GM18868 (cell line): ENCODE measurements at regions not wholly inside any gene's neighbourhood (a gene's known extent, or its start where the extent isn't known, plus 50 kb on each side); places are given as distances from the start of the nearest gene placed in this dataset.

Experiments used
- ATAC-seq: cut with Tn5 transposase; IDR thresholded peaks from one replicate; pipeline ENCODE4 v1.9.1; 2021; ENCODE audit warnings: mild to moderate bottlenecking, moderate library complexity; ENCODE audit not compliant: unreplicated experiment

DNA sequence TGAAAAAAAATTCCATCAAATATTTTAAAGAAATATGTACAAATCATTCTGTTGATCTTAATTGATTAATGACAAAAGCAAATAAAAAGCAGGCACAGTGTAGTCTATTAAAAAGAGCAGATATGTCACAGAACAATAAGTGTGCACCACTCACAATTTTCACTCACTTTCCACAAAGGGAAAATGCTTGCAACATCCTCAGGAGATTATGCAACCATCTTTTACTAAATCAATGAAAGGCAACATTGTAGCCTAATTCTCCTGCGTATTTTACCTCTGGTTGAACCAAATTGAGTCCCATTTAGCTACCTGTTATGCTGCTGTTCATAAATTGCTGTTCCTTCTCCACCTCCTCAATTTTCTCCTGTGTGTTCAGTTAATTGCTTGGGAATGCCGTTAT, 1346.8 kb upstream of the PIK3C3 start:
- no peak for ATAC-seq

DNA sequence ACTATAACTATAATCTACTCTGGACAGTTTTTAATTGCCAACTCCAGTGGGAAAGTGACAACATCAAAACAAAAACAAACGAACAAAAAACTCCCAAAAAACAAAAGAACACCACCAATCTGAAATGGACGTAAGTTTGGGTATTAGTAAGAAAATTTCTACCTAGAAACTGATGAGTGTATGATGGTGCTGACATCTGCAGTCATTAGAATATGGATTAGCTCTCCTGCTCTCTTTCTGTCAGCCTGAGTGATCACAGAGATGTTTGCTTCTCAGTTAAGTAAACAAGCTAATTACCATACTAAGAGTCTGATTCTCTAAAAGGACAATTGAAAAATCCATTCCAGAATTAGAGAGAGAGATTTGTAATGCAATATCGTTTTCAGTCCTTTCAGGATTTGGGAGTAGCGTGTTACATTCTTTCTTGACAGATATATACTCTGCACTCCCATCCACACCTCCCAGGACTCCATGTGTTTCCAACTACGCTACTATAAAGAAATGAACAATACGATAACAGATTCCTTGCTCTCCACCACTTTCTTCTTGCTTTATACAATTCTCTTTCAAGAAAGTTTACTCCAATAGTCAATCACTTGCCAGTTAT, 1347.4 kb upstream of the PIK3C3 start:
- ATAC-seq = no peak

DNA sequence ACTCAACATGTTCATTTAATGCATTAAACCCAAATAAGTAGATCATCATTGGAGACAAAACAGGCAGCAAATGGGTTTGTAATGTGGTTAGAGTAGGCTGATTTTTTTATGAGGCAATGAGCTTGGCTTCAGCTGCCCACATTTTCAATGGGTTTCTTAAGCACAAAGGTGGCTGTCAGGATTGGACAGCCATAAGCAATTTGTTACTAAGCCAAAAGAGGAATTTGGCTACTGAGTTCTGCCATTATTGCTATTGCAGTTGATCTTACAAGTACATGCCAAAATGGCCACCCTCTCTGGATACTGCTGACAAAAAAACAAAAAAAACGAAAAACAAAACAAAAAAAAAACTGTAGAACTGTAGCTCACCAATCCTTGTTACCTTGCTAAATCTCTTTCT, 1348.0 kb upstream of the PIK3C3 start:
- ATAC-seq = no peak

DNA sequence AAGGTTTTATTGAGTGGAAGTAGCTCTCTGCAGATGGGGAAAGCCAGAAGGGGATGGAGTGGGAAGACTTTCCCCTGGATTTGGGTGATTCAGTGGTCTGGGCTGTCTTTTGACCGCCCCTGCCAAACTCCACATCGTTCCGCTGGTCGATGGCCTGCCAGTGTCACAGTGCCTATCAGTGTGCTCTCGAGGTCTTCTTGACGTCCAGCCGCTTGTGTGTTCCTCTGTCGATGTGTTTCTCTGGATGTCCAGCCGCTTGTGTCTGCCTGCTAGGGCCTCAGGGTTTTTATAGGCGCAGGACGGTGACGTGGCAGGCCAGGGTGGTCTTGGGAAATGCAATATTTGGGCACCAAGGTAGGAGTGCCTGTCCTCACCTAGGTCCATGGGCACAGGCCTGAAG, 1371.4 kb upstream of the PIK3C3 start:
- ATAC-seq = no peak

DNA sequence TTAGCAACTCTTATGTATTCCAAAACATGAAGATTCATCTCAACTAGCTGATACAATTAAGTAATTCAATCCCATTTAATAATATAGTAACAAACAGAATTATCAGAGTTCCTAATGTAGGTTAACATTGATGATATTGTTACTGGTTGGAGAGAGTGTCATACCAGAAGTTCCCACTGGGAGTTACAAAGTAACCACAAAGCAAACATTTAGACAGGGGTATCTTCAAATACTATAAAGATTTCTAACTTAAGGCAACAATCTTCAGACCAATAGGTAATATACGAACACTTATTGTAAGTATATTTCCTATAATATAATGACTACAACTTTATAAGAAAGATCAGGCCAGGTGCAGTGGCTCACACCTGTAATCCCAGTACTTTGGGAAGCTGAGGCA, 1372.9 kb upstream of the PIK3C3 start:
- ATAC-seq = no peak

DNA sequence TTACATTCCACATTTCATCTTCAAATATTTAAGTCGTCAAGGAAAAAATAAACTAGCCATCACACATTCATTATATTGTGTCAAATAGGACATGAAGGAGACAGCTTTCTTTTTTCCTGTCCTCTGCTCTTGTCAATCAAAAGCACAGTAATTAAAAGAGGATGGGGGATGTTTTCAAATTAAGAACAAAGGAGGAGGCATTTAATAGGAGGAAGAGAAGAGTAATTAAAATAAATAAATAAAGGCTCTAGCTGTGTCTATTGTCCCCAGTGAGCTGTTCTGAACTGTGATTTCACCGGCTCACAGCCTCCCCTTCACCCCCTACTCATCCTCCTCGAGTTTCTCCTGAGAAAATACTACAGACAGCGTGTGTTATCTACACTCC, 1377.1 kb upstream of the PIK3C3 start:
- no peak for ATAC-seq

DNA sequence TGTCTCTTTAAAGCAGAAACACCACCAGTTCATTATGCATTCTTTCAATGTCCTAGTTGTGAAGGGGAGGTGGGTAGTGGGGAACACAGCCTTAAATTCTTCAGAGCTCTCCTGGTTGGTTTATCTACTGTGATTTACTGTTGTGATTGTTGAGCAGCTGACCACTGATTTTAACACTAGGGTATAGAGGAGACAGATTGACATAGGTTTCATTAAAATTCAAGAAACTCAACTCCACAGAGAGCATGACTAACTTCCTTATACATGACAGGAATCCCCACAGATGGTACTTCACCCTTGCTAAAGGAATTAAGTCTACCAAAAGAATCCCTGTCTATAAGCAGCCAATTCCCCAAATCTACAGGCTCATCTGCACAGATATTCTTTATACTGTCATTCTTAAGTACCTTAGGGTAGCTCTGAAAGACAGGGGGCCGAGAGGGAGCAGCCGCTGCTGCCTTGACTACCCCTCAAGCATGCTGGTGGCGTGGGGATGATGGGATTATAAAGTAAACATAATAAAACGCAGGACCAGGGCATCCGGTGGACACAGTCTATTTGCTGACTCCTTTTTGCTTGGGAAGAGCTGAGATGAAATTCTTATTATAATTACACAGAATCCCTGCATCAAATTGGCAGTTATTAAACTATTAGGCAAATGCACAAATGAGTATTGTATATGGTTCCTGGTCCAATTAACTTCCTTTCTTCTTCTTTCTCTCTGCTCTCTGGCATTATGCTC, 1377.6 kb upstream of the PIK3C3 start:
- ATAC-seq = no peak

DNA sequence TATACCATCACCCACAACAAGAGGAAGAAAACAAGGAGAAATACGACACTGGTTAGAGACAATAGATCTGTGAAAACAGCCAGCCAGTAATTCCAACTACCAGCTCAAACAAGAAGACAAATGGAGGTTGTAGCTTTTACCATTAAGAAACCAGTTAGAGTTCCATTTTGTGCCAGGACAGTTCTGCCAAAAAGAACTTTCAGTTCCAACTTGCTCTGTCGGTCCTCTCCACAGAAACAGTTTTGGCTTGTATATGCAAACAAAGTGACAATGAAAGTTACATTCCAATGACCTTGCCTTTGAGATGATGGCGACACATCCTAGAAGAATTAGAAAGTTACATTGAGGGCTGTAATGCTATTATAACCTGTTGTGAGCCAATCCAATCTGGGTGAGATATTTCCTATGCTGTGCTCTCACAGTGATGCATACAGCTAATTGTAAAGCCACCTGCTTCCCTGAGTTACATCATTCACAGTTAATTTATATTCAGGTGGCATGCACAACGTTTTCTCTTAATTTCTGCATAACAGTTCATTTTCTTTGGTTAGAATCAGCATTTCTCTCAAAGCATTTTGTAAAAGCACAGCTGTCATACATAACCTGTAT, 1378.4 kb upstream of the PIK3C3 start:
- ATAC-seq = no peak

DNA sequence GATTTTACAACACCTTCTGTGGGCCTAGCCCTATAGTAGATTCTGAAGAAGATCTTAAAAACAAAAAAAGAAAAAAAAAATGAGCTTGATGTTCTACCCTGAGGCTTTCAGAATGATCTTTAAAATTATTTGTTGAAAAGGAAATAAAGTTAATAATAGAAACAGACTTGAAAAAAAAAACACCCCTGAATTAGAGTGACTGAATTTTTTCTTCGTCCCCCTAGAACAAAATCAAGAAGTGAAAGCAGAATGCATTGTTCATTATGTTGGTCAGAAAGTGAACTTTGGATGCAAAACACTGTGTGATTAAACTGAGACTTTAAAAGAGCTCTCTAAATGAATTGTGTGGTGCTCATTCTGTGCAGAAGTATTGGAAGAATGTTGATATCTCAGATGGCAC, 1384.4 kb upstream of the PIK3C3 start:
- no peak for ATAC-seq

DNA sequence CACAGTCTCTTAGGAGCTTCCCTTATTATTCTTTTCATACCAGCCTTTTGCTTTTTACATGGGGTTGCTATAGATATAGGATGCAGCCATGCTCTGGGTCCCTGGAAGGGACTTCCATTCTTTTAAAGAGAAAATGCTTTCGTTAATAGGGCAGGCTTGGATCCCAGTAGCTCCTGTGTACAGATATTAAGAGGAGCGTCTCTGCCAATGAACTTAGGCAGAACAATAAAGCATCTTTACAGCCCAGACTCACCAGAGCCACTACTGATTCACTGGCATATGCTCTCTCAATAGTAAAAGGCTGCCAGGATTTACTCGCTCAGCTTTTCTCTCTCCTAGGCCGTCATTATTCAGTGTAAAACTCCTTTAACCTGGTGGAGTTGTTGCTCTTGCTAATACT, 1385.4 kb upstream of the PIK3C3 start:
- ATAC-seq = no peak

DNA sequence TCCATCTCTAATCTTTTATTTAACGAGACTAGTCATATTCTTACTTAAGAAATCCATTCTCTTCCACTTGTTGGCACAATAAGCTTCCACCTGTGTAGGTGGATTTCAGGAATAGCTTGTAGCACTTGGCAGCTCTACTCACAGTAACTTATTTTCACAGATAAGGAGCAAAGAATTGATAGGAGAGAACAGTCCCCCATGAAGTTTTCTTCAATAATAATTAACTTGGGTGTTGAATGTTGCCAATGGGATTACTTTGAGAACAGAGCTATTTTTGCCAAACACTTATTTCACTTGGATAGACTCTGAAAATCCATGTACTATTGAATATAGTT, 1388.6 kb upstream of the PIK3C3 start:
- no peak for ATAC-seq

DNA sequence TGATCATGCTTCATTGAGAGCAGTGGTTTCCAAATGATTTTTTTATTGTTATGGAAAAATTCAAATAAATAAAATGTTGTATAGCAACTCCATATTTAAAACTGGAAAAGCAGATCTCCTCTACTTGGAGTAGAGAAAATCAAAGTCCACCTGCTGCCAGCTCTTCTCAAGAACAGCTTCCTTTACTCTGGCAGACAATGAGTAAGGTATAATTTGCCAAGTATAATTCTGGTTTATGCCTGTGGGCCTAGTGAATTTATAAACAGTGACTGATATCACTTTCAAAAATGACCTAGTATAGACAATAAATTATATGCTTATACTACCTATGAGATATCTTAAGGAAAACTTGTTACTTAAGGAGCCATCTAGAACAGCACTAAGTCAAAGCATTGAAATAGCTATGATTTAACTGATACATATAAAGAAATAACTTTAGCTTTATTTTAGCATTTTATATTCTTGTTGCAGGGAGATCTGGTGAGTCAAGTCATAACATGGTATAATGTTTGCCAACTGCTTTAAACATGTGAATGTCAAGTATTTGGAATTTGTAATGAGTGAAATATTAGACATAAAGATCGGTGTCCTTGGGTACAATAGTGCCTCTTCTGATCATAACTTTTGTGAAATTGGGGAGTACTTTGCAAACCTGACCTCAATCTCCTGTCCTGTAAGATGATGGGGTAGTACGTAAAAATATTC, 1389.1 kb upstream of the PIK3C3 start:
- ATAC-seq = no peak

DNA sequence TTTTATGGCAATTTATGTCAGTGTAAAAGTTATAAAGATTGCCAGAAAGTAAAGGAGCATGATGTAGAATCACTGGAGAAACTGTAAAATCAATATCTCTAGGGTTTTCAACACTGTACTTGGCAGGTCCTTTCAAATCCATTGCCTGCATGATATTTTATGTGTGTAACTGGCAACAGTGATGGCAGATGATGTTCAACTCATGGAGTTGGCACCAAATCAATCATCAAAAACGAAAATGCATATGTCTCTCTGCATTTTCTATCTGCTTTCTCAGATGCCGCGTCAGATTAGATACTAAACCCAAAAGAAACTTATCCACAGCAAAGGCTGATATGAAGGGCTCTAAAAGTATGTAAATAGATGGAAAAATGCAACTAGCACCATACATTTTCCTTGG, 1395.5 kb upstream of the PIK3C3 start:
- ATAC-seq = no peak

DNA sequence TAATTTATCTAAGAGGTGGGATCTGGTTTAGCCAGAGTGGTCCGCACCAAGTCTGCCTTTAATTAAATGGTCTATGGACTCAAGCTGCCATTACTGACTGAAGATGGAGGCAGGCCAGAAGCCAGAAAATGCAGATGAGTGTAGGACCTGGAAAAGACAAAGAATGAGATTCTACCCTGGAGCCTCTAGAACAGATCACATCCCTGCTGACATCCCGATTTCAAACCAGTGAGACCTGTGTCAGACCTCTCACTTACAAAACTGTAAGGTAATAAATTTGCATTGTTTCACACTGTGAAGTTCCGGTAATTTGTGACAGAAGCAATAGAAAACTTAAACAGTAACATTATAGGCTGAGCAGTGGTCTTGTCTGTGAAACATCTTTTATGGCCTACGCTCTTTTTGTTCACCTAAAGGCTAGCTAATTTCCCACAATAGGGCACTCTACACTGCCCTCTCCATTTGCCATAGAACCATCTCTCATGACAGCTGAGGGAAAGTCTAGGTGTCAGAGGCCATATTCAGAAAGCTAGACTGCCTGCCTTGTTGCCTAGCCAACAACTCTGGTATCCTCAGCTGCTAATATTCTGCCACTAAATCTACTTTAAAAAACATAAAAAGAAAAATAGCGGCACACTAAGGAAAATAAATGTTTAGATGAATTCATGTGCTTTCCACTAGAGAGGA, 1396.2 kb upstream of the PIK3C3 start:
- ATAC-seq = no peak

DNA sequence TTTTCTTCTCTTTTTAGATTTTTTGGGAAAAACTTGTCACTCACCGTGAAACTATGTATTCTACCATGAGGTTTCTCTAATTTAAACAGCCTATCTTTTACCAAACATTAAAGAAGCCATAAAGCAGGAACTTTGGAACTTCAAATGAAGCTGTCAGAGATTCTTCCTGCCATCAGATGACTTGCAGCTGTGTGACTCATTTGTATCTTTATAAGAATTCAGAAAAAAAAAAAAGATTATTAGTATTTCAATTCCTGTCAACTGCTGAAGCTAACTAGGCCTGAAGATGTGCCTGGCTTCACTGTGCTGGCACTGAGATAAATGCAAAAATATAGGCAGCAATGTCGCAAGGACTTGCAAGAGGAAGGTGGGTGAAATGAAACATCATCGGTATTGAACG, 1399.1 kb upstream of the PIK3C3 start:
- no peak for ATAC-seq

DNA sequence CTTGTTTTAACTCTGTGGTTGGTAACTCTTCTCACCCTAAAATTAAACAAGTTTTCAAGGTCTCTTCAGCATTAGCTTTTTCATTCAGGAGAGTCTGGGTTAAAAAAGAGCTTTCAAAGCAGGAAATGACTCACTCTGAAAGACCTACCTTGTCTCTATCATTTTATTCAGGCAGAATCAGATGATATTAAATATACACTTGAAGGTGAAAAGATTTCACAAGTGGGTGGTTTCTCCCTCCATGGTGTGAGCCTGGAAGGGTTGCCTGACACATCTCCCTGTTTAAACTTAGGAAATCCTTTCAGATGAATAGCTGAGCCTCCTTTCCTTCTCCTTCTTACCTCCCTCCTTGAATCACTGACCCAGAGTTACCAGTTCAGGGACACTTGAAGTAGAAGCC, 1402.0 kb upstream of the PIK3C3 start:
- no peak for ATAC-seq

DNA sequence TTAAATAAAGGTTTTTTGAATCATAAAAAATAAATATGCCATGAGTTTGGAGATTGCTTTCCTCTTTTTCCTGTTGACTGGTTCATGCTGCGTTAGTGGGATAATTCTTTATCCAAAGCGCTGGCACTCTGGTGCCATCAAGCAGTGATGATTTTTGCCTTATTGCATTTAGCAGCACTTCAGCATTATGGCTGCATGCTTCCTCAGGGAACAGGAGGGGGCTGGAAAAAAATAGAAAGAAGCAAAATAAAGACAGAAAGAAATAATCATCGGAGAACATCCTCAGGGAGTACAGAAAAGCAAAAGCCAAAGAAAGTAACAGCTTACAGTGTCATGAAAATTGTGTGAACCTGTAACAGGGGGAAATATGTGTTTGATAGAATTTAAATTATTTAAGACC, 1408.2 kb upstream of the PIK3C3 start:
- ATAC-seq = no peak

DNA sequence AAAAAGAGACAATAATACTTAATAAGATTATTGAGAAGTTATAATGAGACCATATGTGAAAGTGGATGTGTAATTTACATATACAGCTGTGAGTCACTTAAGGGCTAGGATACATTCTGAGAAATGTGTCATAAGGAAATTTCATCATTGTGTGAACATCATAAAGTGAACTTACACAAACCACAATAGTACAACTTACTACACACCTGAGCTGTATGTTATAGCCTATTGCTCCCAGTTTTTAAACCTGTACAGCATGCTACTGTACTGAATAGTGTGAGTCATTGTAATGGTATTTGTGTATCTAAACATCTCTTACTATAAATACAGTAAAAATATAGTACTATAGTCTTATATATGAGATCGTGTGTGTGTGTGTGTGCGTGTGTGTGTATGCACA, 1420.3 kb upstream of the PIK3C3 start:
- ATAC-seq = no peak

DNA sequence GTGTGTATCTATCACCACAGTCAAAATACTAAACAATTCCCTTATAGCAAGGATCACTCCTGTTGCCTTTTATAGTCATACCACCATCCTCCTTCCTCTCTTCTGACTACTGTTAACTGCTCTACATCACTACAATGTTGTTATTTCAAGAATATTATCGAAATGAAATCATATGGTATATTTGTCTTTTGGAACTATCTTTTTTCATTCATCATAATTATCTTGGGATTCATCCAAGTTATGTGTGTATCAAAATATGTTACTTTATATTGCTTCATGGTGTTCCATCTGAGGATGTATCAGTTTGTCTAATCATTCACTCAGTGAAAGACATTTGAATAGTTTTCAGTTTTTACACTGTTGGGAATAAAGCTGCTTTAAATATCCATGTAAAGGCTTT, 1423.0 kb upstream of the PIK3C3 start:
- no peak for ATAC-seq

DNA sequence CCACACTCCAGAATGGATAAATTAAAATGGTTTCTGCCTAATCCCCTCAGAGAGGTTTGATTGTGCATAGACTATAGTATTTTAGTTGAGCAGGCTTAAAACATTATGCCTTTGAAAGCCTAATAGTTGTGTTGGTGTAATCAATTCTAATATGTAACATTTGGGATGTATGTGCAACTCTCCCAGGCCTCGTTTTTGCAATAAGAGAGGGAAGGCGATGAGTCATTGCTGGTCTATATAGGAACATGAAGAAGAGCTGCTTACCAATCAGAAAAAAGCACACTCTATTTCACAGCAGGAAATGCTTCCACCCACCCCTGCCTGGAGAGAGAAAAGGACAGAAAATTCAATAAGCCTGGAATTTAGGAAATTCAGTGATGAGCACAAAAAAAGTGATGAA, 1424.0 kb upstream of the PIK3C3 start:
- no peak for ATAC-seq

DNA sequence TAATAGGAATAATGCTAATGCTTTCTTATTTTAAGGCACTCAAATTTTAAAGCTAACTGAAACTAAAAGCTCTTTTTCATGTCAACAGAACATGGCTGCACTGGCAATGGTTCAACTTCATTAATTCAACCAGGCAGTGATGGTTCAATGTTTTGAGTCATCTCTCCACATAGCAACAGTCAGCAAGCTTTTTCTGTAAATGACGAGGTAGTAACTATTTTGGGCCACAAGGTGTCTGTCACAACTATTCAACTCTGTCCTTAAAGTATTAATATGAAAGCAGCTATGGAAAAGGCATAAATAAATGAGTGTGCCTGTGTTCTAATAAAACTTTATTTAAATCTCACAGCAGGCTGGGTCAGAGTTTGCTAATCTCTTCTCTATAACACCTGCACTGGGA, 1425.6 kb upstream of the PIK3C3 start:
- peak; percentile 60 for ATAC-seq

DNA sequence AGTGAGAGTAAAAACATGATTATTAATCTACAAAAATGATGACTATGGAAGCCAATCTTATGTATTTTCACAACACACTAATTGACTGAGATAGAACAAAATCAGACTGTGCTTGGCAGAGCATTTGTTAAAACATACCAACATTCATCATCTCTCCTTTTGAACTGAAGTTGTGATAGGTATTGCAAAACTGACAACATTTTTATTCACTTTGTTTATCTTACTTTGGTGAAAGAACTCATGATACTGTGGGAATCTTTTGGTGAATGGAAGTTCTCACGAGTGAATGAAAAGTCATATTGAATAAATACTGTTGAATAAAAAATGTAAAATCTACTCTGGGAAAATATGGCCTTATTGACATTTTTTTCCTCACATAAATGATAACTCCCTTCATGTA, 1430.2 kb upstream of the PIK3C3 start:
- ATAC-seq = no peak
